Pulmonary artery endothelial cell (primary cell): ENCODE measurements at regions not wholly inside any gene's neighbourhood (a gene's known extent, or its start where the extent isn't known, plus 50 kb on each side); places are given as distances from the start of the nearest gene placed in this dataset.
A peak's percentile ranks its signal among the peaks of the same experiment; 100 is the strongest.
"Not testable (repeated sequence)": the region's sequence is repeated elsewhere in the genome, so short reads cannot be mapped to it uniquely, and the experiment has no call there.

Experiments
- DNase-seq: peaks from one replicate; pipeline ENCODE4 v3.0.0-alpha.2; 2011; ENCODE audit warnings: low read depth, low spot score

GRCh38 chr6:118367314-118367713 lies 180.8 kb upstream of the PLN start:
- no peak for DNase-seq

- no peak for DNase-seq
These were observed 177.4 kb upstream of the PLN start for GRCh38 chr6:118370722-118371121.

DNA sequence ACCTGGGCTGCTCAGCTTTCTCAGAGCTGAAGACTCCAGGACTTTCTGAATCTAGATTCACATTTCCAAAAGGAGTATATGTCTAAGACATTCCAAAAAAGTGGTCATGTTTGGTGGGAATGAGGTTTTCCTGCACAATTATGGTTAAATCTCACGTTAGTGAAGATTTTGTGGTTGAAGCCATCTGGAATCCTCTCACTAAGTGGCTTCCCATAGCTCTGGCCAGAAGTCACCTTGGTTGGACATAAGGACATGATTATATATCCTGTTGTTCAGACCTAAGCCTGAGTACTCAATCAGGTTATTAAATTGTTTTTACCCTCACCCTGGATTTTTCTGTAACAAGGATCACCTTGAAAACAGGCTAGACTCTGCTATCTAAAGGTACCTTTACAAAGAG lies 176.1 kb upstream of the PLN start:
- no peak for DNase-seq

DNA sequence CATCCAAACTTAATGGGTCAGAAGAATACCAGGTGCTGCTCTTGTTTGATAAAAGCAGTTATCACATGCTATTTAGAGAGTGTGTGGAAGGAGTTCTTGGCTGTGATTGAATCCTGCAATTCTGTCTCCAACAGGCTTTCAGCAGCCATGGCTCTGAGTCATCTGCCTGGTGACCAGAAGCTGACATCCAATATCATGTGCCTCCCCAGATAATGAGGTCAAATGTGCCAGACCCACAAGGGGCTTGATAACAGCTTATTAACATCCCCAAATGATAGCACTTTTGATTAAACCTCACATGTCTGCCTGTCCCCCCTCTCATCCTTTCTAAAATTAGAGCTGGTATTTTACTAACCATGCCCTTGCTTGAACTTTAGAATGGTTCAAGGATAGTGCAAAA lies 175.7 kb upstream of the PLN start:
- DNase-seq = no peak

- no peak for DNase-seq
These were observed 170.2 kb upstream of the PLN start for GRCh38 chr6:118377711-118378414.

DNA sequence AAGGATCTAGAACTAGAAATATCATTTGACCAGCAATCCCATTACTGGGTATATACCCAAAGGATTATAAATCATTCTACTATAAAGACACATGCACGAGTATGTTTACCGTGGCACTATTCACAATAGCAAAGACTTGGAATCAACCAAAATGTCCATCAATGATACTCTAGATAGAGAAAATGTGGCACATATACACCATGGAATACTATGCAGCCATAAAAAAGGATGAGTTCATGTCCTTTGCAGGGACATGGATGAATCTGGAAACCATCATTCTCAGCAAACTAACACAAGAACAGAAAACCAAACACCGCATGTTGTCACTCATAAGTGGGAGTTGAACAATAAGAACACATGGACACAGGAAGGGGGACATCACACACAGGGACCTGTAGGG lies 167.5 kb upstream of the PLN start:
- not testable (repeated sequence) for DNase-seq

DNA sequence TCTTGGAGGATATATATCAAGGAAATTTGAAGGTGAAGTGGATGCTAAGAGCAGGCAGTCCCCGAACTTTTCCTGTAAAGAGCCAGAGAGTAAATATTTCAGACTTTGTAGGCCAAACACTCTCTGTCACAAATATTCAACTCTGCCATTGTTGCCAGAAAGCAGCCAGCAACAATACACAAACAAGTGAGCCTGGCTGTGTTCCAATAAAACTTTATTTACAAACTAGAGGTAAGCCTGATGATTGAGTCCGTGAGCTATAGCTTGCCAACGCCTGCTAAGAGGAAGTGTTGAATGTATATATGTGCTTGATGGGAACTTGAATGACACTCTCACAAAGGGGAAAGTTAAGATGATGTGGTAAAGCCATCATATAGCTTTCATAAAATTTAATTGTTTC lies 166.0 kb upstream of the PLN start:
- no peak for DNase-seq

GRCh38 chr6:118383924-118384323 lies 164.2 kb upstream of the PLN start:
- DNase-seq = no peak

DNA sequence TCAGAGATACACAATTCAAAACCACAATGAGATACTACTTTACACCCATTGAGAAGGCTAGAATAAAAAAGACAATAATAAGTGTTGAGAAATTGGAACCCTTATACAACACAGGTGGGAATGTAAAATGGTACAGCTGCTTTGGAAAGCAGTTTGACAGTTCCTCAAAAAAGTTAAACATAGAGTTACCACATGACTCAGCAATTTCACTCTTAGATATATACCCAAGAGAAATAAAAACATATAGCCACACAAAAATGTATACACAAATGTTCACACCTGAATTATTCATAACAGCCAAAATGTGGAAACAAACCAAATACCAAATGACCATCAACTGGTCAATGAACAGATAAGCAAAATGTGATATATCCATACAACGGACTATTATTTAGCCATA lies 161.1 kb upstream of the PLN start:
- no peak for DNase-seq

DNA sequence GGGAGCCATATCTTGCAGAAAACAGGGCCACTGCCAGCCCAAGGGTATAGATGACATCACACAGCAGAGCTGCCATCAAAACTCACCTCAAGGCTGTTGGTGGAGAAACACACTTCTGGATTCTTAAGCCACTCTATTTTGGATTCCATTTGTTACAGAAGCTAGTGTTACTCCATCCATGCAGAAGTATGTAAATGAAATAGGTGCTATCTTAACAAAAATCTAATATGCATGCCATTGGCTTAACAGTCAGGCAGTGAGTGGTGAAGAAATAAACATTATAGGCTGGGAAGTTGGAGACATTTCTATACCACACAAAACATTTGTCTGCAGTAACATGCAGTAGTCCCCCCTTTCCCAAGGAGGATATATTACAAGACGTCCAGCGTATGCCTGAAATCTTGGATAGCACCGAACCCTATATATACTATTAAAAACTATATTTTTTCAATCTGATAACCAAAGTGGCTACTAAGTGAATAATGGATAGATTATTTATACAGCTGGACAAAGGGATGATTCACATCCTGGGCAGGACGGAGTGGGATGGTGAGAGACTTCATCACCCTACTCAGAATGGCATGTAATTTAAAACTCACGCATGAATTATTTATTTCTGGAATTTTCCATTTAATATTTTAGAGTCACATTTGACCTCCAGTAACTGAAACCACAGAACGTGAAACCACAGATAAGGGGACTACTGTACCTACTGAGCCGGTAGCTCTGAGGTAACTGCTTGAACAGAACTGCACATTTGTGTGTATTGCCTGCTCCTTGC lies 160.0 kb upstream of the PLN start:
- peak; percentile 86 for DNase-seq

- DNase-seq = no peak
These were observed 157.0 kb upstream of the PLN start for GRCh38 chr6:118391086-118391485.

DNA sequence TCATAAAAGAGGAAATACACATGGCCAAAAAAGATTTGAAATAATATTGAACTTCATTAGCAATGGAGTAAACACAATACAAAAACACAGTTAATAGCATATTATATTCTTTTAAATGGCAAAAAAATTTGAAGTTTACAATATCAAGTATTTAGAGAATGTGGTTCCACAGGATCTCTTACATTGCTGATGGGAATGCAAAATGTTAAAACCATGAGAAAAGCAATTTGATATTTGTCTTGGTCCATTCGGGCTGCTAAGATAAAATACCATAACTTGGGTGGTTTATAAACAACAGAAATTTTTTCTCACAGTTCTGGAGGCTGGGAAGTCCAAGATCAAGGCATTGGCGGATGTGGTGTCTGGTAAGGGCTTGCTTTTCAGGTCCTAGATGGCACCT lies 154.0 kb upstream of the PLN start:
- DNase-seq = no peak

GRCh38 chr6:118396969-118397368 lies 151.1 kb upstream of the PLN start:
- DNase-seq = no peak

- DNase-seq = no peak
These were observed 150.2 kb upstream of the PLN start for GRCh38 chr6:118397671-118398465.

DNA sequence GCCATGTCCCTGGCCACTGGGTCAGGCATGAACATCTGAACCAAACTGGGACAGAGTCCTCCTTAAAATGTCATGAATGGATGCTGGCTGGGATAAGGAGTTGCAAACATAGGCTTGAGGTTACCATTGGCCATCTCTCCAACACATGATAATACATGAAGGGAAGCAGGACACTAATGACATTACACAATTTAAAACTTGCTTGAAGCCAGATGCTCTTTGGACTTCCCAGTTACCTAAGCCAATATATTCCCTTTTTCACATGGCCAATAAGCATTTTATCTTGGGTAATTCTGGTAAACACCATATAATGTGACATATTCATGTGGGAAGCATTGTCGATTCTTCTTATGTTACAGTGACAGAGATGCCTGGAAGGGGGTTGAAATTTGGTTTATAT lies 148.0 kb upstream of the PLN start:
- DNase-seq = no peak

DNA sequence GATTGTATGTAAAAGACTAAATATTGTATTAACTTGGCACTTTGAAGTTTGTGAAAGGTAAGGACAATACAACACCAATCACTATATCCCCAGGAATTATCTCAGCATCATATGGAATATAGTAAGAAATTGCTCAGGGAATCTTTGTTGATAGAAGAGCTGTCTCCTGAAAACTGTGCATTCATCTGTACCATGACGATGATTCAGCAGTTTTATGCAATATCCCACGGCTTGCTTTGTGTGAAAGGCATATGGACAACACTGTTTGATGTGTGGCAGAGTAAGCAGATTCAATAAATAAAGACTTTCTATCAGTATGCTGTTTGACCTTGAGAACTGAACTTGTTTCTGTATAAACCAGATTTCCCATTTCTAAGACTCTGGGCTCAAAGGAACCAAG lies 147.5 kb upstream of the PLN start:
- DNase-seq = no peak

DNA sequence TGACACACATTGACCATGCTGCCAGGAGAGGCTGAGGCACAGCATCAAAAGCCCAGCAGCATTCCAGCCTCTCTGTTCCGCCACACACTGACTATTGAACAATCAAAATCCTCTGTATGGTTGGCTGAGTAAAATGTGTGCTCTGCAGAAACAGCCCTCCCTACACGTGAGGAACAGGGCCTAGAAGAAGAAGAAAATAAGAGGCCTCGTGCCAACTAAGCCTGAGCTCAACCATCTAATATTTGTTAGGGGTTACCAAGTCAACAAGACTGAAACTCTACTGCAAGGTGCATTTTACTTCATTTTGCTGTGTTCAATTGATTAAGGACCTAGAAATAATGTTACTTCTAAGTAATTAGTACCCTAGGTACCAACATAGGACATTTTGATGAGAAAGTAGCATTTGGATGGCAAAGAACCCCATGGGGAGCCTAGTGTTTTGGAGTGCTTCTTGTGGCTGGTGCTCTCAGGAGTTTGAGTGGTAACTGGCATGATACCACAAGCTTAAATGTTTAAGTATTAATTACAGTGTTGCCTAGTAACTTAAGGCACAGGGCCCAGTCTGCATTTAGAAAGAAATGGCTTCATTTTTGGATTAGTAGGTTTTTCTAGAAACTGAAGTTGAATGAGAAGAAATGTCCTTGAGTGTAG lies 146.6 kb upstream of the PLN start:
- no peak for DNase-seq

DNA sequence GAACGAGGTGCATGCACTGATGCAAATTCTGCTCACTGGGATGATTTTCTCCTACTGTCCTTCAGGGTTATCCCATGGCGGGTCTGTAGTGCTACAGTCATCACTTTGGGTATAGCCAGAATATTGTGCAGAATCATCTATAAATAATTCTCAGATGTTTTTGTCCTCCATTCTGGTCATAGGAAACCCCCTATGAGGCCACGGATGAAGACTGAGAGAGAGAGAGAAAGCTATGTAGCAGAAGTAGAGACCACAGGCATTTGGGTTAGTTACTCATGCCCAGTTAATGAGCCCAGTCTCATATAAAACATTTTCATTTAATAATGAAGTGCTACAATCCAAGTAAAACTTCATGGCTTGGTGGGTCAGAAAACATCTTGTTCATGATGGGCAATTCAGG lies 145.1 kb upstream of the PLN start:
- no peak for DNase-seq

DNA sequence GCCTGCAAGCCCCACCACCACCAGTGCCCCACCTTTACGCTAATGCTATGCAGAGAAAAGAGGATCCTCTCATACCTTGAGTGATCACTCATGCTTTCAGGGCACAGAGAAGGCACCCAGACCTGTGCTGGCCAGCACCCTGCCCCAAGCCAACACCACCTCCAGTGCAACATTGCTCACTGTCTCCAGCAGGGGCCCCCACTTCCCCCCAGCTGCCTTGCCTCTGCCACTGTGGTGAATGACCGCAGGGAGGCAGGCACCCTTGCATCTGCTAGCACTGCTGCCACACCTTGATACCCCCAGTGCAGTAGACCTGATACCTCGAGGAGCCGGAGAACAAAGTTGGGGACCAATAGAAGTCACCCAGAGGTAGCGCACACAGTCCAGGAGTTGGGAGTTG lies 139.2 kb upstream of the PLN start:
- DNase-seq = no peak

GRCh38 chr6:118410001-118410400 lies 138.1 kb upstream of the PLN start:
- no peak for DNase-seq
